ENCODE measurements at regions not wholly inside any gene's neighbourhood (a gene's known extent, or its start where the extent isn't known, plus 50 kb on each side); places are given as distances from the start of the nearest gene placed in this dataset.

DNA sequence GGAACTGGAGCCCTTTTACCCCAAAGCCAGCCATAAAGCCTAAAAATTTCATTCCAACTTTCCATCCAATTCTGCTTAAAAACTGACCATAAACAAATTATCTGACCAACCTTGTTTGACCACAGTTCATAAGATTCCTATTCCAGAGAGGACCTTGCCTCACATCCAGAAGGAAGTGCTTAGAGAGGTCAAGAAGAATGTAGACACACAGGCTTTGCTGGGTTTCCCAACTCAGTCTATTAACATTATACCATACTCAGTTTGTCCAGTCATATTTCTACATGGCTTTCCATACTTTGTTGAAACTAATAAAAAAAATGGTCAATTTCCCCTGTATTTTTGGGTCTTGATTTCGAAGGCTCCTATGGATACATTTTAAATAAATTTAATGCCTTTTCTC, 1522.5 kb downstream of the ARAP2 start:
- no peak for FAIRE-seq

DNA sequence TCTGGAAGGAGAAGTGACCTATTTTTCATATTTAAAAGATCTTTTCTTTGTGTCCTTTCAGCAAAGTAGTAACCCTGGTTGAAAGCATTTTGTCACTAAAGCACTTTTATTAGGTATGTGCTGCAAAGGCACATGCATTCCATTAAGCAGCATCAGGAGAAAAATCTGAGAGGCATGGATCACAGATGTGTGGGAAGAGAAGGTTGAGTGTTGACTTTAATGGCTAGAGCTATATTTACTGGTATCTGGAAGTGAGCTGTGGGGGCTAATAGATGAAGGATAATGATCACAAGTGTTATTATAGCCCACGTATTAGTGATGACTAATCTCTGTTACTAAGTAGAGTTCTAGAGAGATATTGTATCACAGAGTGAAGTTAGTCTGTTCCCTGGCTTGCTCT, 1520.7 kb downstream of the ARAP2 start:
- FAIRE-seq: no peak

DNA sequence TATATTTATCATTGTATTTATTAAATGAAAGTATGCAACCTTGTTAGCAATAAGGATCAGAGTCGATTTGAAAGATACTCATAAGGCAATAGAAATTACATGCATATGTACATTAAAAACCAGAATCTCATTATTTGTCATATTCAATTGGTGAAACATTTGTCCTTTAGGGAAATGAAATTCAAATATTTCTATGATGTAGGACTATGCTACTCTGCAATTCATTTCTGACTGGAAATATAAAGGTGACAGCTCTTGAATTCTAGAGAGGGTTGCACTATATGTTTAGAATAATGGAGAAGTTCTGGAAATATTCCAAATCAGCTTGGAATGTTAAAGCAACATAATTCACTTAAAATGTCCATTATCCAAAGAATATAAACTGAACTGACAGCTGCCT, 1519.8 kb downstream of the ARAP2 start:
- no peak for FAIRE-seq

DNA sequence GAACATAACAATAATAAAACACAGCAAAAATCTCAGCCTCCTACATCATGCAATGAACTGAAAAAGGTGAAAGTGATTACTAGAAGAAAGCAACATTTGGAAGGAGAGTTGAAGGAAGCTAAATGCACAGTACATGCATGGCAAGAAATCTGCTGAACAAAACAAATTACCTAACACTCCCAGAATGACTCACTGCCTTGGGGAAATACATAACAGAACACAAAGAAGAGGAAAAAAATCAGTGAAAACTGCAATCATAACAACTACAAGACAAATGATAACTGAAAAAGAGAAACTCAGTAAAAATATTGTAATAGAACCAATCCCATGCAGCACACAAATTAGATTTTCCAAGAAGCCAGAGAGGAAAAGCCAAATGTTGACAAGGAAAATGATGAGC, 1513.2 kb downstream of the ARAP2 start:
- no peak for FAIRE-seq

DNA sequence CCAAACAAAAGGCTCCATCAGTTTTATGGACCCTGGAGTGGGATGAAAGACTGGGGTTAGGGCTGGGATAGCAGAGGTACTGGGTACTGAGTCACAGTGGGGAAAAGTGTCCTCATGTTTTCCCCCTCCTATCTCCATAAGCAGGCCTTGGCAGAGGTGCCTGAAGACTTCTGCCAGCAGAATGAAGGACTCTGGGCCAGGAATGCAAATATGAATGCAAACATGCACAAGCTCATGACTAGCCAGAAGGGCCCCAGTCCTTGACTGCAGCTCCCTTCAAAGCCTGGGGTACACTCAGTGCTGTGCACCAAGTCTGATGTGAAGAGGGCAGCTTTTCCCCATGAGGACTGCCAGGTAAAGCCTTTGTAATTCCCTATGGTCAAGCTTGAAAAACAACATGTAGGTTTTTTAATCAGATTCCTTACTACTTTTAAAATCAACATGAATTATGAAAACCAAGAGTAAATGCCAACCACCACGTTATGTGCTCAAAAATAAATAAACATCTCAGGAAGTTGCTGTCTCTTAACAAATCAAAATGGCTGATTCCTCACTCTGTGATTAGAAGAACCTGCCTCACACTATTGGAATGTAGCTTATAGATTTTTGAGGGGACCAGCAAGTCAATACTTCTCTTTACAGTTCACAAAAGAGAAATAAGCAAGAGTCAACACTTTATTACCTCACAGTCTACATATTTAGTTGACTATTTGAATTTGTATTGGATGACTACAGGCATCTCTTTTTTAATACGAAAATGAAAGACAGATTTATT, 1512.0 kb downstream of the ARAP2 start:
- no peak for FAIRE-seq

DNA sequence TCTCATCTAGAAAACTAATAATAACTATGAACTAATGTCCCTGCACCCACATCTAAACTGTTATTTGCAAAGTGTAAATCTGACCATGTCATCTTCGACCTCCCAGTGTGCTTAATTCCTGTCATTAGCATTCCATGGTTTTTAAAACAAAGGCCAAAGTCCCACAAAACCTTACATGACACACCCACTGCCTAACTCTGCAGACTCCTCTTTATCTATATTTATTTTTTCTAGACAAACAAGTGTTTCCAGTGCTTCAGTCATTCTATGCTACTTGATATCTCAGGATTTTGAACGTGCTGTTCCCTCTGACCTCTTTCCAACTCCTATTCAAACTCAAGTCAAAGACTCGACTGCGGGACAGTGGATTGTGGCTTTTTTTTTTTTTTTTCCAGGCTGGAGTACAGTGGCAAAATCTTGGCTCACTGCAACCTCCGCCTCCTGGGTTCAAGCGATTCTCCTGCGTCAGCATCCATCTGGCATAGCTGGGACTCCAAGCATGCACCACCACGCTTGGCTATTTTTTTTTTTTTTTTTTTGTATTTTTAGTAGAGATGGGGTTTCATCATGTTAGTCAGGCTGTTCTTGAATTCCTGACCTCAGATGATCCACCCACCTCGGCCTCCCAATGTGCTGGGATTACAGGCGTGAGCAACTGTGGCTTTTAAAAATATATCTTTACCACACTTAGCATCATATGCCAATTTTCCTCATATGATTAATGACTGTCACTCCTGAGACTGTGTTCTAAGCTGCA, 1511.0 kb downstream of the ARAP2 start:
- FAIRE-seq: no peak

DNA sequence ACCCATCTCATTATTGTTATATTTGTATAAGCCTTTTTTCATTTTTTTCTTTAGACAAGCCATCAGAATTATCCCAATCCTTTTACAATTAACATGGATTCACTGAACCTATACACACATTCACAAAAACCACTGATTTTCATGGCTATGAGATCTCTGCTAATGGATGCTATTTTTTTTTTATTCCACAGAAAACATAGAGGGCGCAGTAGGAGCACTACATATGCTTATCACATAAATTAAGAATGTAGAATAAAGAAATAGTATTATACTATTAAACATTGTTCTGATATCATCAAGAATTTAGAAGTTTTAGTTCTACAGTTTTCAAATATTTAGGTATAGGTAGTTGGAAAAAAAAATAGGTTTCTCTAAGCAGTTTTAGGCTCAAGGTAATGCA, 1477.4 kb downstream of the ARAP2 start:
- no peak for FAIRE-seq

DNA sequence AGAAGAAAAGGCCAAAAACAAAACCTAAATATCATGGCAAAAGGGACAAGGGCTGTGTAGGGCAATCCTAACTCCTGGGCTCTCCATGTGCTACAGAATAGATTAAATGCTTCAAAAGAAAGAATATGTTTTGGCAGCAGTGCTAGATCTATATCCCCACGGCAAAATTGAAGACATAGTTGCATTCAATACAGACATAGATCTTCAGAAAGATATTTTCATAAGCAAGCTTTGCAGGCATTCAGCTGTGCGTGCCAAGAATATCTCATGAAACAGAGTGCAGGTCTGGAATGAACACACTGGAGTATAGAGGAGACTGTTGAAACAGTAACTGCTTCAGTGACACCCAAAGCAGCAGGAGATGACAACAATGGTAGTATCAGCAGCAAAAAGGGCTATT, 1476.9 kb downstream of the ARAP2 start:
- FAIRE-seq: no peak

DNA sequence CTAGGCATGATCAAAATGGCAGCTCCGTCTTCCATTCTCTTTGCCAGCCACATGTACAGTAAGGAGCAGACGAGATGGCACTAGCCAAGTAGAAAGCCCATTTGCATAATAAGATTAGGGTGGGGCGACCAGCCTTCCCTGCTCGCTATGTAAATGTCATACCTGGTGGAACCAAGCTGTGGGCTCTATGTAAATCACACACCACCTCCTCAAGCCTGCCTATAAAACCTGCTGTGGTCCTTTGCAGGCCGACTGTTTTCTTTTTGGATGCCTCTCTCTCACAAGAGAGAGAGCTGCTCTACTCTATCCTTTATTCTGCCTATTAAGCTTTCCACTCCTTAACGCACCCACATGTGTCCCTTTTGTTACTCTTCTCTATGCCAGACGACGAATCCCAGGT, 1472.7 kb downstream of the ARAP2 start:
- FAIRE-seq: no peak

DNA sequence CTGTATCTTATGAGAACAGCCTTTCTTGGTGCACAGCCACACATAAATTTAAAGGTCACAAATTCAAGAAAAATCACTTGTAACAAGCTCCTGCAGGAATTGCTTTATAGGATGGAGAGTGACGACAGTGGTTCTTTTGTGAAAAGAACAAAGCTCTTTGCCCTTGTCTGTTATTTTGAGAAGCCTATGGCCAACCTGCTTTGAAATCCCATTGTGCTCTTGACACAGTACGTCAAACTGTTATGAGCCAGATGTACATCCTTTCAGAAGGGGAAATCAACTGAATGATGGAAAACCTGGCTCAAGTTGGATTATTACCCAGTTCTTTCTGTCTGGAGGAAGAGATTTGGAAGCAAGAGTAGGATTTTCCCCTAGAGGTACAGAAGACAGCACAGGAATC, 1454.2 kb downstream of the ARAP2 start:
- FAIRE-seq: no peak

DNA sequence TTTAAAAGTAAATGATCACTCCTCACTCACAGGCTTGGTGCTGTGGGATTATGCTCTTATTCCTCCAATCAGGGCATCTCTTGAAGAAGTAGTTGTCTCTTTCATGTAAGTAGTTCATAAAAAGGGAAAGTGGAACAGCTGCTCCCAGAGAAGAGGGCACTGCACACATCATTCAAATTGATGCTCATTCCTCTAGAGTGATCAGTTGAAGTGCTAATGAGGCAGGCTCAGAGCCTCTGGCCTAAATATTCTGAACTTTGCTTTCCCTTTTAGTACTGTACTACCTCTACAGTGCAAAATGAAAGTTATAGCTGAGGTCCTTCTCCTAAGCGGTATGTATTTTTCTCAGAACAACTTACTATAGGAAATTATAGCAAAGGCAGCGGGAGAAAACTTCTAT, 1453.1 kb downstream of the ARAP2 start:
- FAIRE-seq: no peak

DNA sequence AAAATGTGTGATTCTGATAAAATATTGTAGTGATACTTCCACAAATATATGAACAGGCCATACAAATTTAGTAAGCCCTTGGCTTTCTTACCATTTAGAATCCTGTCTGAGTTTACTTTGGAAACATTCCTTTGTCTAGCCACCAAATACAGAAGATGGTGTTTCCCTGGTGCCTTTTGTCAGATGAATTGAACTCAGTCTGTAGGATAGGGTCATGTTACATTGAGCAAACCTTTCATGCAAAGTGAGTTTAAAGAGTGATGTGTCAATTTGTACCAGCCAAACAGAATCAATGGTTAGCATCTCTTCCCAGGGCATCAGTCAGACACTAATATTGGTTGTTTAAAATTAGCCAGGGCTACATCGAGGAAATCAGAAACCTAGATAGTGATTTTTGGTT, 1443.4 kb downstream of the ARAP2 start:
- FAIRE-seq: no peak

DNA sequence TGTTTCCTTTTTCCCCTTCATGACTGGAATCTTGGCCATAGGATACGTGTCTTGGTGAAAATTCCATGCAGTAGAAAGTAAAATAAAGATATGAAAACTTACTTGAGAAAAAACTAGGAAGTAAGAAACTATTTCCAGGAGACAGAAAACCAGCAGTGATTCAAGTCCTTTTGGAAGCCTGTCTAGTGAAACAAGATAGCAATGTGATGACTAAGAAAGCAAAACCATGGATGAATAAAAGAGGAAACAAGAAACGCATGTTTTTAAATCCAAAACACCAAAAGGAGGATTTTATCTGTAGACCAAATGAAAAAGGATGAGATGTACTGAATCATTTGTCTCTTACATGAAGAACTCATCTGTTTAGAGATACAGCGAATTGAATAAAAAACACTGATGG, 1430.0 kb downstream of the ARAP2 start:
- FAIRE-seq: no peak

DNA sequence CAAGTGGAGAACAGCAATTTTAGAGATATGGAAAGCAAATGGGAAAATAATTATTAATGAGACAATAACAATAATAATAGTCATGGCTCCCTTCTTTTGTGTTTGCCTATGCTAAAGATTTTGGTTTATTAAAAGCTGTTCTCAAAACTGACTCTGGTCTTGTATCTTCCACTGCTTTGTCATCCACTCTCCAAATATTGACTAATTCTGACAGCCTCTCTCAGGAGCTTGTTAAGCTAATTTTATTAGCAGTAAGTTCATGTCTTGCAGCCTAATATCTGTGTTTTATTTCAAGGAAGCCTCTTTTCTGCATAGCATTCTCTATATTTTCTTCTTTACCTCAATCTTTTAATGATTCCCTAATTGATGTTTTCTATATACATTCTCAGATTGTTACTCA, 1419.8 kb downstream of the ARAP2 start:
- FAIRE-seq: no peak

DNA sequence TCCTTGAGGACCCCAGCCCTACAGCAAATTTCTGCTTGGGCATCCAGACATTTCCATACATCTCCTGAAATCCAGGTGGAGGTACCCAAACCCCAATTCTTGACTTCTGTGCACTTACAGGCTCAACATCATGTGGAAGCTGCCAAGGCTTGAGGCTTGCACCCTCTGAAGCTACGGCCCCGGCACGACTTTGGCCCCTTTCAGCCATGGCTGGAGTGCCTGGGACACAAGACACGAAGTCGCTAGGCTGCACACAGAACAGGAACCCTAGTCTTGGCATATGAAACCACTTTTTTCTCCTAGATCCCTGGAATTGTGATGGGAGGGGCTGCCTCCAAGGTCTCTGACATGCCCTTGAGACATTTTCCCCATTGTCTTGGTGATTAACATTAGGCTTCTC, 1417.7 kb downstream of the ARAP2 start:
- FAIRE-seq: no peak

DNA sequence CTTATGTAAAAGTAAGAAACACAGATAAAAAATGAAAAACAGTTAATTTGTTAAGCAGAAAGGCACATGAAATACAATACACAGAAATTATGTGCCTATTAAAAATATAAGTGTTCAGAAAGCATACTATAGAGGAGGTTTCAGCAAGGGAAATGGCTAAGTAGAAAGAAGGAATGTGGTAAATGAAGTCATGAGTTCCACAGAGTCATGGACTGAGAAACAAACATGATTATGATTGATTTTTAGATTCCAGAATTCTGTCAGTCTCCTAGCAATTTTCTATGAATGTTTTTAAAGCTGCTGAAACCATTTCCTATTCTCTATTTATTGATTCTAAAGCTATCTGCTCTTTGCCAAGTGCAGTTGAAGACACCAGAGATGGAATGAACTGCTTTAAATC, 1398.4 kb downstream of the ARAP2 start:
- FAIRE-seq: no peak

DNA sequence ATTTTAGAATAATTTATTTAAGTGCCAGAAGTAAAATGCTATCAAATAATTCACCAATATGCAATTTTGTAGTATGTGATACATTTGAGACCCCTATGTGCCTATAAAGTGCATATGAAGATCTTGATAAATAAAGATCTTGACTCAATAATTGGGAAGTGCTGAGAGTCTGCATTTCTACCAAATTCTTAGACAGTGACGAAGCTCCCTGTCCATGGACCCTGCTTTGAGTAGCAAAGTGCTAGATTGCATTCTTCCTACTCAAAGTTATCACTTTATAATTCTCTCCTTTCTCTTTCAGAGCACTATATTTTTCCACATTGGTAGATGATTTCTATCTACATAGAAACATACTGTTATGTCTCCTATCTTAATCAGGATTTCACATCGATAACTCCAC, 1393.9 kb downstream of the ARAP2 start:
- FAIRE-seq: no peak

DNA sequence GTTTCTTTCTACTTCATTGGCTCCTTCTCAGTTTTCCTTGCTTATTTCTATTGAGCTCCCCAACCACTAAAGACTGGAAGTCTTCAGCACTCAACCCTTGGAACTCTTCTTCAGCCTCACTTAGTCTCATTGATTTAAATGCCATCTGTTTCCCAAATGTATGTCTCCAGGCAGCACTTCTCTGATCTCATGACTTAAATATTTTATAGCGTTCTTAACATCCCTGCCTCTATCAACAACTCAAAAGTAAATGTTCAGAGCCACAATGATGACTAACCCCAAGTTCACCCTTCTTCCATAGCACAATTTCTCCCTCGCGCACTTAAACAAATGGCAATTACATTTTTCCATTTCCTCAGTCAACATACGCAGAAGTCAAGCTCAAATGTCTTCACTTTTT, 1393.3 kb downstream of the ARAP2 start:
- no peak for FAIRE-seq

DNA sequence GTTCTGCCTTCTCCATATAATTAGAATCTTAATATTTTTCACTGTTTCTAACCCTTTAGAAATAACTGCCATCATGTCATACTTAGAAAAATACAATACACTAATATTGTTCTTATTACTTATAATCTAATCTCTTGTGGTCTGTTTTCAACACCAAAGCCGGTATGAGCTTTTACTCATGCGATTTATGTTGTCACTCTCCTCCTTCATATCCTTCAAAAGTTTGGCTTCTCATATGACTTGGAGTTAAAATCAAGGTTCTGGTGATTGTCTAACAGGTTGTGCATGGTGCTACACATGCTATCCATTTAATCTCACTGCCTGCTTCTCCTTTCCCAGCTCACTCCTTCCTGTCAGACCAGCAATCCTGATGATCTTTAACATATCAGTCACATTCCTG, 1392.9 kb downstream of the ARAP2 start:
- FAIRE-seq: no peak

DNA sequence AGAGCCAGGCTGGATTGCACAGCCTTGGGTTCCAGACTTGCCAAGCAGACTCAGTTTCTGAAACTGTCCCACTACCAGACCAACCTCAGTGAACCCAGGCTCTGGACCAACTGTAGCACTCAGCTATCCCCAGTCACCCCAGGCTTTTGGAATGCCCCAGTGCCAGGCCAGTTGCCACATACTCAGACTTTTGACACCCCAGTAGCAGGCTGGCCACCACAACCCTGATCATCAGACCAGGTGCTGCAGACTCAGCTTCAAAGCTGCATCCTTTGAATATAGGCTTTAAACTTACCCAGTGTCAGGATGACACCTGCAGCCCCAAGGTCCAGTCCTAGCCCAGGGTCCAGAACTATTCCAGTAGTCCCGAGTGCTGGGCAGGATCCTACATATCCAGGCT, 1389.9 kb downstream of the ARAP2 start:
- FAIRE-seq: no peak

DNA sequence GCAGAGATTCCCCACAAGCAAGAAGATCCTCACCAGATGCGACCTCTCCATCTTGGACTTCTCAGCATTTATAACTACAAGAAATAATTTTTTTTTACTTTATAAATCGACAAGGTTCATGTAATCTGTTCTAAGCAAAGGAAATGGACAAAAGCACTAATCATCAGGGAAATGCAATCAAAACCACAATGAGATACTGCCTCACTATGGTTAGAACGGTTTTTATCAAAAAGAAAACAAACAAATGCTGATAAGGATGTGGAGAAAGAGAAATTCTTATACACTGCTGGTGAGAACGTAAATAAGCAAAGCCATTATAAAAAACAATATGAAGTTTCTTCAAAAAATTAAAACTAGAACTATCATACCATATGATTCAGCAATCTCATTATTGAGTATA, 1382.6 kb downstream of the ARAP2 start:
- FAIRE-seq: no peak

DNA sequence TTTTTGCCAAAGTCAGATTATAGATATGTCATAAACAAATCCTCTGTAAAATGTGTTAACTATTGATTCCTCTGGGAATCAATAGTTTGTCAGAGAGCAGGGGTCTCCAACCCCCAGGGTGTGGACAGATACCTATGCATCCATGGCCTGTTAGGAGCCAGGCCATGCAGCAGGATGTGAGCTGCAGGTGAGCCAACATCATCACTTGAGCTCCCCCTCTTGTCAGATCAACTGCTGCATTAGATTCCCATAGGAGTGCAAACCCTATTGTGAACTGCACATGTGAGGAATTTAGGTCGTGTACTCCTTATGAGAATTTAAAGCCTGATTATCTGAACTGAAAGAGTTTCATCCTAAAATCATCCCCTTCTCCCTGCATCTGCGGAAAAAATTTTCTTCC, 1365.4 kb downstream of the ARAP2 start:
- no peak for FAIRE-seq

DNA sequence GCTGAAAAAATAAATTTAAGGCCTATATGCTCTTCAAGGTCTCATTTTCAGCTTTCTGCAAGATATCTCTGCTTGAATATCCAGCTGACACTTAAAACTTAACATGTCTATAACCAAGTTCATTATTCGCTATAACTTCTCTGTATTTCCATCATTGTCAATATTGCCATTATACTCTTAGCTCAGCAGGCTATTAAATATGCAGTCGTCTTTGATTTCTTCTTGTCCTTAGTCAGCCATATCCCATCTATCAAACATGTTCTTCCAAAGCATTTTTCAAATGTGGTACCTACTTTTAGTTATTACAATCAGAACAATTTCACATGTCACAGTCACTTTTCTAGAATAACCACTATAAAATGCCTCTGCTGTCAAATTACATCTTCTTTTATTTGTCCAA, 1364.1 kb downstream of the ARAP2 start:
- no peak for FAIRE-seq

DNA sequence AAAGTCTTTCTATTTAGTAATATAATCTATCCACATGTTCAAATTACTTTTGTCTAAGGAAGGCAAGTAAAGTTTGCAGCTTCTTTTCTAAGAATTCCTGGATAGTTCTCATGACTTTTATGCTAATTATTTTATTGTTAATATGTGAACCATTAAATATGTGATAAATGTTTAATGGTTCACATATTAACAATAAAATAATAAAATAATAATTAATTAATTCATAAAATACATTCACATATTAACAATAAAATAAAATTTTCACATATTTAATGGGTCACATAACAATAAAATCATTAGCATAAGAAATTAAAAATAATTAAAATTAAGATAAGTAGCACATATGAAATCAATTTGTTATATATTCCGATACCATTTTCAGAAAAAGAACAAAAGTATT, 1352.4 kb downstream of the ARAP2 start:
- peak; percentile 93 for FAIRE-seq

DNA sequence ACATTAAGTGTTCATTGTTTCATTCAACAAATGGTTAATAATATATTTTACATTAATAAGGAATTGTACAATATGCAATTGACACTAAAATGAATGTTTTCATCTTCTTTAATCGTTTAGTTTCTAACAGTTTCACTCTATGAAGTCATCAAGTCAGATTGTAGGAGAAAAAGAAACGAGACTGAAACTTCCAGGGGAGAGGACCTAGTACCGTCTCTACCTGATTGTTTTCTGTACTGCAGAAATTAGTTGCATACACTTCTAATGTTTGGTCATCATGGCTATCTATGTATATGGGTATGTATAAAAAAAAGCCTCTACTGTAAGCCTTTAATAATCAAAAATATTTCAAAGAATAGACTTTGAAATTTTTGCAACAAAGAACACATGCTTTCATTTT, 1350.9 kb downstream of the ARAP2 start:
- FAIRE-seq: no peak
